NCI-H2171 (cell line): ENCODE measurements at regions not wholly inside any gene's neighbourhood (a gene's known extent, or its start where the extent isn't known, plus 50 kb on each side); places are given as distances from the start of the nearest gene placed in this dataset.

ENCODE experiments used
- DNase-seq: peaks from one replicate; lab custom pipeline; 2025; lab: John Stamatoyannopoulos, UW

- no peak for DNase-seq
Observed at GRCh38 chr12:31867292-31867691, 91.9 kb upstream of the RESF1 start.

DNA sequence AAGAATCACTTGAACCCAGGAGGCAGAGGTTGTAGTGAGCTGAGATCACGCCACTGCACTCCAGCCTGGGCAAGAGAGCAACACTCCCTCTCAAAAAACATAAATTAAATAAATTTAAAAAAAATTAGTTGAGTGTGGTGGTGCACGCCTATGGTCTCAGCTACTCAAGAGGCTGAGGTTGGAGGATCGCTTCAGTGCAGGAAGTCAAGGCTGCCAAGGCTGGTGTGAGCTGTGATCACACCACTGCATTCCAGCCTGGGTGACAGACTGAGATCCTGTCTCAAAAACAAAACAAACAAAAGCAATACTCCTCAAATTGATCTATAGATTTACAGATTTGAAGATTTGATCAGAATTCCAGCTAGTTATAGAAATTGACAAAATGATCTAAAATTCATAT lies 92.7 kb upstream of the RESF1 start:
- no peak for DNase-seq

- DNase-seq = no peak
Observed at GRCh38 chr12:31865023-31865422, 94.2 kb upstream of the RESF1 start.

GRCh38 chr12:31861360-31861759 lies 97.9 kb upstream of the RESF1 start:
- no peak for DNase-seq

GRCh38 chr12:31860401-31860800 lies 98.8 kb upstream of the RESF1 start:
- DNase-seq = no peak

- DNase-seq = no peak
Observed at GRCh38 chr12:31859232-31859977, 99.8 kb upstream of the RESF1 start.

DNA sequence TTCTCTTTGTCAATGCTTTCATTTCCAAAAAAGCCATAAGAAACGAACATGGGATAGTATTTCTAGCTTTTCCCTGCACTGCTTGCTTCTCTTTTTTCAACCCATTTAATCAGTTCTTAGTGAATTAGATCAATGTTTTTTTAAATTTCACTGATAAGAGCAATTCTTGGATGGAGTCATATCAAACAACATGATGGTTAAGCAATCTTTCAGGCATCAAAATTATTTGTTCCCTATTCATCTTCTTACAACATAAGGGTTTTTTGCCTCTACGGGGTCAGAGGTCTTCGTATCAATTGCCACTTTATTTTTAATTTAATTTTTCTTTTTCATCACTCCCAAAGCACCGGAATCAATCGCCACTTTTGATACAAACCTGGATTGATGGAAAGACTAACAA lies 103.8 kb upstream of the RESF1 start:
- no peak for DNase-seq

- no peak for DNase-seq
Observed at GRCh38 chr12:31853977-31854376, 105.2 kb upstream of the RESF1 start.

GRCh38 chr12:31853520-31853919 lies 105.7 kb upstream of the RESF1 start:
- DNase-seq = no peak

DNA sequence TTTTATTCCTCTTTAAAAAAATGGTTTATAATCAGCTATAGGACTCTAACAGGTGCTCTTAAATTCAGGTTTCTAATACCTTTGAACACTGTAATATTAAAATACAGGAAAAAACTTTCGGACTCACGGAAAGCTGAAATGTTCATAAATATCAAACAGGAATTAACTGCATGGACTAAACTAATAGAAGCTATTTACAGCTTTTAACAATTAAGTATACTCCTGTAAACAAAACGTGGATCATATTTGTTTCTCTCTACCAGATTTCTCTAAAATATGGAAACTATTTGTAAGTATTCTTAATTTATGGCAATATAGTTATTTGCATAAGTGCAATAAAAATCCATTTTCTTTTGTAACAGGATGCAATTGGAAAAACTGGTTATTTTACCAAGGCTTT lies 108.9 kb upstream of the RESF1 start:
- DNase-seq = no peak

- DNase-seq = peak; percentile 14
Observed at GRCh38 chr12:31849090-31849687, 110.0 kb upstream of the RESF1 start.

- no peak for DNase-seq
Observed at GRCh38 chr12:31846405-31846804, 112.8 kb upstream of the RESF1 start.

GRCh38 chr12:31845613-31846322 lies 113.4 kb upstream of the RESF1 start:
- DNase-seq = no peak

DNA sequence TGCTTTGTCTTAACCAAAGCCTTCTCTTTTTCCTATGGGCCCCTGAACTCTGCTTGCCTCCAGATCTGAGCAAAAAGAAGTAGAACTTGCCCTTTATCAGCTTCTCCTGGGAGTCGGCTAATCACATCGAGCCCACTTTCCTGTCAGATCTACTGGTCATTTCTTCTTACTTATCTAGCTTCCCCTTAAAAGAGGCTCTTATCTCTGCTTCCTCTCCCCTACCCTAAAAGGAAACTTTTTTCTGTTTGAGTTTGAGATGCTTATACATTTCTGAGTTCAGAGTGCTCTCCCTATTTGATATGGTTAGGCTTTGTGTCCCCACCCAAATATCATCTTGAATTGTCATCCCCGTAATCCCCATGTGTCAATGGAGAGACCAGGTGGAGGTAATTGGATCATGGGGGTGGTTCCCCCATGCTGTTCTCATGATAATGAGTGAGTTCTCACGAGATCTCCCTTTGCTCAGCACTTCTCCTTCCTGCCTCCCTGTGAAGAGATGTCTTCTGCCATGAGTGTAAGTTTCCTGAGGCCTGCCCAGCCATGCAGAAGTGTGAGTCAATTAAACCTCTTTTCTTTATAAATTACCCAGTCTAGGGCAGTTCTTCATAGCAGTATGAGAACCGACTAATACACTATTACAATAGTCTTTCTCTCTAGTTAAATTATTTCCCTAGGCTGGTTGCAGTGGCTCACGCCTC lies 114.7 kb upstream of the AMN1 start:
- DNase-seq = no peak

- DNase-seq = no peak
Observed at GRCh38 chr12:31837913-31838312, 109.1 kb upstream of the AMN1 start.

DNA sequence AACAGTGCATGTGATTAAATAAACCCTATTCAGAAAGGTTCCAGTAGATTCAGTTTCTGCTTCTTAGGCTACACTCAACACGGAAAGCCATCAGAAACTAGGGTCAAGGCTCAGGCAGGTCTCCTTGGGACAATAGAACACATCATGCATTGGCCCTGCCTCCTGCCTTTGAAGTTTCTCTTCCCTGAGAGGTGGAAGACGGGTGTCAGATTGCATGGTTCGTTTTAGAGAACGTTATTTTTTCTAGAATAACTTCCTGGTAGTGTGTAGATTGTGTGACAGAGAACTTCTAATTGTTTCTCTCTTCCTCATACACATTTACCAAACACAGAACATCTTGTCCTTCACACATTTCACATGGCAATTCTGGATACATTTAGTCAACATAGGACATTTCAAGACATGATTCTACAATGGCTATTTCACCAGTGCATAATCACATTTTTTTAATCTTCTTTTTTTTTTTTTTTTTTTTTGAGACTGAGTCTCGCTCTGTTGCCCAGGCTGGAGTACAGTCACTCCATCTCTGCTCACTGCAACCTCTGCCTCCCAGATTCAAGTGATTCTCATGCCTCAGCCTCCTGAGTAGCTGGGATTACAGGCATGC lies 106.6 kb upstream of the AMN1 start:
- DNase-seq = no peak

GRCh38 chr12:31834150-31834549 lies 105.3 kb upstream of the AMN1 start:
- no peak for DNase-seq

DNA sequence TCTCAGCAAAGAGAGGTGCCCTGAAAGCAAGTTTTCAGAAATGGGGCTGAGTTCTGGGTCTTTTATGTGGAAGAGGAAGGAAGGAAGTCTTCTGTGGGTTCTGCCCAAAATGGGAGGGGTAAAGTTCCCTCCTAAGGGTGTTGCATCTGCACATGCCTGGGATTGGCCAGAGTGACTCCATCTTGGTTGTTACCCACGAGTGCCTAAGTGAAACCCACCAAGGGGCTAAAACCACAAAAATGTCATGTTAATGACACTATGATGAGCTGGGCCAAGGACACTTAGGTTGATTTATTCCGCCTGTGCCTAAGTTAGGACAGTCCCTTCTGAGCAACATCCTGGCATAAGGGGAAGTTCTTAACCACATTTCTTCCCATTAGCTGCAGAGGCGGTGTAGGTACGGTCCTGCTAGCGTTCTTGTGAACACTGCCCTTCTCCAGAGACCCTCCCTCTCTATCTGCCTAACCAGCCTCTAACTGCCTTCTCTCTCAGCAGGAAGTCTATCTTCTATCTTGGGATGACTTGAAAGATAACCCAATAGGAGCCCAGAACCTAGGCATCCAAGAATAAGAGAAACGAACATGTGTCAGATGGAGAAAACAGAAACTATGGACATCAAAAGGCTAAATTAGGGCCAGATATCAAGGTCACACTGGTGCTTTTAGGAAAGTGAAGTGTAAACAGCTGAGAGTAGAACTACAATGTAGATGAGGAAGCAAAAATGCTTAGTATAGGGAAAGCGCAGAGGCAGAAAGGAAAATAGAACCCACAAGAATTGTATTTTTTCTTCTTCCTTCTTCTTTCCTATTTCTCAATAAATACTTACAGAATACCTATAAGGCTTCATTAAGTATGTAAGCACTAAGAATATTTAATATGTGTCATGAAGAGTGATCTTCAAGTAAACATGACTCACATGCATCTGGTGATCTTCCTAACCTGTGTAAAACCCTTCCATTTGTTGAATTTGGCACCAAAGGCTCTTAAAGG lies 104.2 kb upstream of the AMN1 start:
- DNase-seq = no peak

DNA sequence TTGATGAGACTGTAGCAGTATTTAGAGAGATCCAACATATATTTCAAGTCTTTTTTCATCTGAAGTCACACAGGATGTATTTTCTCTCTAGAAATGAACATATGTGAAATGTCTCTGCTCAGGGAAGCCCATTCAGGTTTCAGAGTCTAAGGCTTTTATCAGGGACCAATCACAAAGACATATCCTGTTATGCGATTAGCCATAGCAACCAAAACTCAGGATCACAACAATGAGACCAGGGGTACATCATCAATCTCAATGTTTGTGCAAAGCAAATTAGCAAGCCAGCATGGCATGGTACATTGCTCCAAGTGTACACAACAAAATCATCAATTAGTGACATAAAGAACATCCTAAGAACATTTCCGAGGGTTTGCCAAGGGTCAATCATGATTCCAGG lies 99.2 kb upstream of the AMN1 start:
- DNase-seq = no peak

- DNase-seq = no peak
Observed at GRCh38 chr12:31822761-31823160, 93.9 kb upstream of the AMN1 start.

DNA sequence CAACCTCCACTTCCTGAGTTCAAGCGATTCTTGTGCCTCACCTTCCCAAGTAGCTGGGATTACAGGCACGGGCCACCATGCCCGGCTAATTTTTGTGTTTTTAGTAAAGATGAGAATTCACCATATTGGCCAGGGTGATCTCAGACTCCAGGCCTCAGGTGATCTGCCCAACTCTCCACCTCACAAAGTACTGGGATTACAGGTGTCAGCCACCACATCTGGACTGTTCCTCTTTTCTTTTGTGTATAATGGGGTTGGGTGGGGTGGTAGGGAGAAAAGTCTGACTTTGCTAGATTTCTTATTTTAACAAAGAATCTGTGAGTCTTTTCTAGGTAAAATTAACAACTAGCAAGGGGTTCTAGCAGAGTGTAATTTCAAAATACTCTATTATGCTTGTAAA lies 92.7 kb upstream of the AMN1 start:
- no peak for DNase-seq
